Muscle of arm (tissue), 1 donor: ENCODE measurements at regions not wholly inside any gene's neighbourhood (a gene's known extent, or its start where the extent isn't known, plus 50 kb on each side); places are given as distances from the start of the nearest gene placed in this dataset.
A peak's percentile ranks its signal among the peaks of the same experiment; 100 is the strongest.
"Not testable (repeated sequence)": the region's sequence is repeated elsewhere in the genome, so short reads cannot be mapped to it uniquely, and the experiment has no call there.

ENCODE experiments used
- DNase-seq: peaks from one replicate; pipeline ENCODE4 v3.0.0-alpha.2; 2013

DNA sequence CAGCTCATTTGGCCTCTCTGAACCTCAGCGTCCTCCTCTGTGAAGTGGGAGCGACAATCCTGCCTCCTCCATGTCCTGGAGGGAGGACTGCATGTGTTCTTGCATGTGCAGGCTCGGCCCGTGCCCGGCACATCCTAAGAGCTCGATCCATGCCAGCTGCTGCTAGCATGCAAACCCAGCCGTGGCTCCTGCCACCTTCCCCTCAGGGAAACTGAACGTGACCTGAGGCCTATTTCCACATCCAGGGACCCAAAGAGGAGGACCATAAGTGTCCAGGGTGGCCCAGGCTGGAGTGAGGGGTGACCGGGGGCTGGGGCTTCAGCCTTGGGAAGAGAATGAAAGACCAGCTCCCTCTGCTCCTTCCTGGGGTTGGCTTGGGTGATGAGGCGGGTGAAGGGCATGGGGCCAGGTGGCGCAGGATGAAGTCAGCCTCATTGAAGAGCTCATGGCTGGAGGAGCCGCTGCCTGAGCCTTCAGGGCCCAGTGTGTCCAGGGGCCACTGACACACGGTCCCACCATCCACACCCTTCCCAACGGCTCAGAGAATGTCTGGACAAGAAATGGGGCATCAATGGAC, 115.7 kb upstream of the AKAP13 start:
- not testable (repeated sequence) for DNase-seq

DNA sequence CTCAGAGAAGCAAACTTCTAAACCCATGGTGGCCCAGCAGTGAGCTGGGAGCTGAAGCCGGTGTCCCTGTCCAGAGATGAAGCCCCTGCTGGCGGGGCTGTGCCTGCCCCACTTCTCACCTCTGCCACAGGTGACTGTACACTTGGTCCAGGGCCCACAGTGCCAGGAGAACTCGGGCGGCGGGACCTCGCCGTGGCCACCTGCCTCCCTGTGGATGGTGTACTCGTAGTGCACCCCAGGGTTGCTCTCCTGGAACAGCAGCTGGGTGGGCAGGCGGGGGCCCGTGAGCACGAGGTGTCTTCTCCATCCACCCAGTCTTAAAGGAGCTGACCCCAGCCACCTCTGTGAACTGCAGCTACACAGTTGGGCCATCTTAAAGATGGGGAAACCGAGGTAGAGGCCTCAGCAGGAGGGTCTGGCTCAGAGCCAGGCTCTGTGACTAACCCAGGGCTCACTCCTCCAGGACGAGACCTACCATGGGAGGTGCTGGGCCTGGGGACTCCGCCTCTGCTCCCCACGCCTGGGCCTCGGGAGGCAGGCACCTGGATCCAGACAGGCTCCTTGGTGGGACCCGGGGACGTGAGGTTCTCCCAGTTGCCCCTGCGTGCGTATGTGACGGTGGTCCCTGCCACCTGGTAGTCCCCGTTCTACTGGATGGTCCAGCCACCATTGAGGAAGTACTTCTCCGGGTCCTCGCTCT, 113.1 kb upstream of the AKAP13 start:
- not testable (repeated sequence) for DNase-seq

- no peak for DNase-seq
Measured at GRCh38 chr15:85274315-85275050, 105.9 kb upstream of the AKAP13 start.

GRCh38 chr15:85276508-85276907, 103.9 kb upstream of the AKAP13 start:
- no peak for DNase-seq

GRCh38 chr15:85276921-85277320, 103.5 kb upstream of the AKAP13 start:
- DNase-seq, result no peak

DNA sequence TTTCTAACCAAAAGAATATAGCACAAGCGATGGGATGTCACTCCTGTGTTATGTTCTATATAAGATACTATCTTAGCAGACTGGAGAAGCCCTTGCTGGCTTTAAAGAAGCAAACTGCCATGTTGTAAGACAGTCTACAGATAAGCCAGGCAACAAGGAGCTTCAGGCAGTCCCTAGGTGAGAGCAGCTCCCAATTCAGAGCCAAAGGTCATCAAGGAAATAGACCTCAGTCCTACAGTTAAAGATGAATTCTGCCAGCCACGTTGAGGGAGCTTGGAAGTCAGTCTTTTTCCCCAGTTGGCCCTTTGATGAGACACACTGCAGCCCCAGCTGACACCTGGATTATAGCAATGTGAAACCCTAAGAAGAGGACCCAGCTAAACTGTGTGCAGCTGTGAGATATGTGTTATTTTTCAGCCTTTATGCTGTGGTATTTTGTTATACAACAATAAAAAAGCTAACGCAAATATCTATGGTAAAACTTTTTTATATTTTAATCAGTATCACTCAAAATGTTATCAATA, 102.5 kb upstream of the AKAP13 start:
- no peak for DNase-seq

- DNase-seq, result no peak
Measured at GRCh38 chr15:85280203-85280602, 100.2 kb upstream of the AKAP13 start.

- DNase-seq, result no peak
Measured at GRCh38 chr15:85281293-85281882, 99.0 kb upstream of the AKAP13 start.

GRCh38 chr15:85282504-85283115, 97.8 kb upstream of the AKAP13 start:
- DNase-seq, result no peak

GRCh38 chr15:85283815-85284214, 96.6 kb upstream of the AKAP13 start:
- DNase-seq, result not testable (repeated sequence)

DNA sequence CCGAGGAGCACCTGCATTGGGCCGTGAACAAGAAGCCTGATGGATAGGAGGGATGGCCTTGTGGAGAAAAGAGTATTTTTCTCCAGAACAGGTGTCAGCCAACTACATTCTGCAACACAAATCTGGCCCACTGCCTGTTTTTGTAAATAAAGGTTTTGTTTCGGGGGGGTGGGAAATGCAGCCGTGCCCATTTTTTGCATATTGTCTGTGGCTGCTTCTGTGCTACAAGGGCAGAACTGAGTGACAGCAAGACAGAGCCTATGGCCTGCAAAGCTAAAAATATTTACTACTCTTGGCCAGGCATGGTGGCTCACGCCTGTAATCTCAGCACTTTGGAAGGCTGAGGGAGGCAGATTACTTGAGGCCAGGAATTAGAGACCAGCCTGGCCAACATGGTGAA, 95.9 kb upstream of the AKAP13 start:
- no peak for DNase-seq

DNA sequence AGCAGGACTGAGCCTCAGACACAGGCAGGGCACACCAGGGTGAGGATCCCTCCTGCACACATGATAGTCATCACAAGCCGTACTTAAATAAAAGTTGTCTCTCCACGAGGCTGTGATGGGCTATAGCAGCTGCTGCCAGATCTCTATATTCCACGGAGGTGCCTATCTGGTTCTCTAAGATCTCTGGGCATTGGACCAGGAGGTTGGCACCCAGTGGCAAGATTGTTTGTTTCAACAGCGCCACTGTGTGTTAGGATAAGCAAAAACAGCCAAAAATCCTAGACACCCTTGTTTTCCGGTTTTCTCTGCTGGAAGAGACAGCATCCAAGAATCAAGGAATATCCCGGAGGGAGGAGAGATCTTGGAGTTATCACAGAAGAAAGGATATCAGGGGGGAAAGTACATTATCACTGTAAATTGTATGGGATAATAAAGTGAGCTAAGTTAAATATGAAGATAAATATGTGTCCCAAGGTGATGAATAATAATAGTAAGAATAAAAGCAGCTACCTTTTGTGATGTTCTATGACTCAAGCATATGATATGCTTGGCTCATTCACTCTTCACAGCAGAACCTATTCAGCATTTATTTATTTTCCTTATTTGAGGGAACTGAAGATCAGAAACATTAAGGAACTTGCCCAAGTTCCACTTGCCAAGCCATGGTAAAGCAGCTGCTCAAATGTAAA, 90.6 kb upstream of the AKAP13 start:
- peak; percentile 8 for DNase-seq

- DNase-seq, result not testable (repeated sequence)
Measured at GRCh38 chr15:85292583-85292982, 87.8 kb upstream of the AKAP13 start.

DNA sequence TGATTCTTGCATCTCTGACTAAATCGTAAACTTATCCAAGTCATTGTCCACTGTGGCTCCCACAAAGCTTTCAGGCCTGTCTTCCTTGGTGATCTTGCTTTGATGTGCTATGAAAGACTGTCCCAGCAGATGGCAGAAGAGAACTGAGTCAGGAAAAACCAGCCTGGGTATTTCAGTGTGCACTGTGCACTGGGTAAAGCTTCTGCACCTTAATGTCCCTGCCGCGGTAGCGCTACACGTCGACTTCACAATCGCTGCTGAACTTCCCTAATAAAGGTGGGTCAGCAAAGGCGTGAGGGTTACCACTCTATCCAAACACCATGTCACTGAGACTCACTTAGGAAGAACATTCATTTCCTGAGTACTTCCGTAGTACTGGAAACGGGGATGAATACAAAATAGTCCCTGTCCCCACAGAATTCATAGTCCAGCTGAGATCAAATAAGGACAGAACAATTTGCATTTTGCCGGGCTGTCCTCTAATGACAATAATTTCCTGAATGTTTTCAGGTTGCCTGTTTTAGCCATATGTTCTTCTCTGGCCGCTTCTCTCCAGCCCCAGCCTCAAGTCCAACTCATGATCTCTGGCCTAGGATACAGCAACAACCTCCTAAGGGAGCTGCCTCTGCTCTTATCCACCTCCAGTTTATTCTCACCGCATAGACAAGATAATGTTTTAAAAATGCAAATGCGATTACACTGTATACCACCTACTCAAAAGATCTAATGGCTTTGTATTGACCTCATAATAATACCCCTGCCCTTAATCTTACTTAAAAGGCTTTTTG, 83.6 kb upstream of the AKAP13 start:
- peak; percentile 81 for DNase-seq

- DNase-seq, result no peak
Measured at GRCh38 chr15:85297537-85297936, 82.9 kb upstream of the AKAP13 start.

- no peak for DNase-seq
Measured at GRCh38 chr15:85298366-85298765, 82.0 kb upstream of the AKAP13 start.

GRCh38 chr15:85298941-85299340, 81.5 kb upstream of the AKAP13 start:
- DNase-seq, result no peak

- no peak for DNase-seq
Measured at GRCh38 chr15:85302271-85302670, 78.1 kb upstream of the AKAP13 start.

- no peak for DNase-seq
Measured at GRCh38 chr15:85305050-85305449, 75.4 kb upstream of the AKAP13 start.

- DNase-seq, result no peak
Measured at GRCh38 chr15:85306946-85307686, 73.3 kb upstream of the AKAP13 start.
